Thyroid gland (tissue), 4 donors: ENCODE measurements at regions not wholly inside any gene's neighbourhood (a gene's known extent, or its start where the extent isn't known, plus 50 kb on each side); places are given as distances from the start of the nearest gene placed in this dataset.

Experiments
- DNase-seq, 2 donors: peaks; one replicate each; pipeline ENCODE4 v3.0.0-alpha.2; 2019
- H3K27ac ChIP-seq, 3 donors: fragments of 200-600 bp; sonication (generic); 1 replicate in 2 of 3; 2 replicates in 1 of 3; pipeline ENCODE4 v1.5.1; 2016 to 2019; ENCODE audit warnings: mild to moderate bottlenecking in 1 of 3, moderate library complexity in 1 of 3
- H3K27me3 ChIP-seq: fragments of 200-600 bp; sonication (generic); one replicate; pipeline ENCODE4 v1.5.1; 2019
- H3K36me3 ChIP-seq, 2 donors: fragments of 200-600 bp; sonication (generic); one replicate each; pipeline ENCODE4 v1.5.1; 2016 to 2019
- H3K4me1 ChIP-seq, 2 donors: fragments of 200-600 bp; sonication (generic); one replicate each; pipeline ENCODE4 v1.5.1; 2017 to 2019
- H3K4me3 ChIP-seq, 3 donors: fragments of 200-600 bp; sonication (generic); replicated peaks in 1 of 3; 1 replicate in 2 of 3; 2 replicates in 1 of 3; pipeline ENCODE4 v1.5.1; 2016; ENCODE audit warnings: mild to moderate bottlenecking in 1 of 3
- H3K9me3 ChIP-seq: fragments of 200-600 bp; sonication (generic); one replicate; pipeline ENCODE4 v1.5.1; 2017
- POLR2A ChIP-seq, 2 donors: fragments of 450-650 bp; IDR thresholded peaks; one replicate each; pipeline ENCODE4 v1.6.1; 2017; ENCODE audit warnings: antibody characterized with exemption in 2 of 2, mild to moderate bottlenecking in 2 of 2, moderate library complexity in 1 of 2
- WGBS, 2 donors: methylation state at CpG; one replicate each; pipeline ENCODE4 v1.1.5; 2017; 5-methylcytosine and 5-hydroxymethylcytosine counted together
- intact Hi-C: fragments of 100-400 bp; cut with DNase I; formaldehyde crosslinking; loops from one replicate; pipeline ENCODE4 v1.15.1; 2023
- TF ChIP-seq, protein P1 (sequence below), 6 experiments: fragments of 200-600 bp in 3 of 6; fragments of 450-650 bp in 3 of 6; sonication (generic) in 3 of 6; IDR thresholded peaks; one replicate each; pipeline ENCODE4 v1.5.1; 2016 to 2019; ENCODE audit warnings: antibody characterized with exemption in 6 of 6, mild to moderate bottlenecking in 2 of 6, inconsistent platforms in 1 of 6, moderate library complexity in 1 of 6

DNA sequence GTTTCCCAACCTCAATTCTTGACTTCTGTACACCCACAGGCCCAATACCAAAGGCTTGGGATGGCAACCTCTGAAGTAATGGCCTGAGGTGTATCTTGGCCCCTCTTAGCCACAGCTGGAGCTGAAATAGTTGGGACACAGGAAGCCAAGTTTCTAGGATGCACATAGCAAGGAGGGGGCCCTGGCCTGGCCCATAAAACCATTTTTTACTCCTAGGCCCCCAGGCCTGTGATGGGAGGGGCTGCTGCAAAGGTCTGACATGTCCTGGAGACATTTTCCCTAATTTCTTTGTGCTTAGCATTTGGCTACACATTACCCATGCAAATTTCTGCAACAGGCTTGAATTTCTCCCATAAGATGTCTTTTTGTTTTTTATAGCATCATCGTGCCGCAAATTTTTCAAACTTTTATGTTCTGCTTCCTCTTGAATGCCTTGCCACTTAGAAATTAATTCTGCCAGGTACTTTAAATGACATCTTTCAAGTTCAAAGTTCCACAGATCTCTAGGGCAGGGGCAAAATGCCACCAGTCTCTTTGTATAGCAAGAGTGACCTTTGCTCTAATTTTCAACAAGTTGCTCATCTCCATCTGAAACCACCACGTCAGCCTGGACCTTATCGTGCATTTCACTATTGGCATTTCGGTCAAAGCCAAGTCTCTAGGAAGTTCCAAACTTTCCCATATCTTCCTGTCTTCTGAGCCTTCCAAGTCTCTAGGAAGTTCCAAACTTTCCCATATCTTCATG, 490.8 kb downstream of the IPMK start:
- Histone ChIP-seq H3K9me3 (no peaks in the 10 kb centered on the region), H3K27ac (no peak overlapping the region), H3K27me3 (no peaks in the 10 kb centered on the region), H3K4me1 (peaks cover 8 to 15% of the 10 kb centered on the region in 2 donors), H3K4me3 (no peak overlapping the region), H3K36me3 (no peaks in the 10 kb centered on the region)
- DNase-seq: no peak
- 72 to 73% methylated on average over 5 of the region's 5 CpGs for WGBS, 2 donors
- intact Hi-C loops: no loop called here
- TF ChIP-seq POLR2A (IDR thresholded peaks at IDR 0.05): no peak
- TF ChIP-seq, protein P1, sequence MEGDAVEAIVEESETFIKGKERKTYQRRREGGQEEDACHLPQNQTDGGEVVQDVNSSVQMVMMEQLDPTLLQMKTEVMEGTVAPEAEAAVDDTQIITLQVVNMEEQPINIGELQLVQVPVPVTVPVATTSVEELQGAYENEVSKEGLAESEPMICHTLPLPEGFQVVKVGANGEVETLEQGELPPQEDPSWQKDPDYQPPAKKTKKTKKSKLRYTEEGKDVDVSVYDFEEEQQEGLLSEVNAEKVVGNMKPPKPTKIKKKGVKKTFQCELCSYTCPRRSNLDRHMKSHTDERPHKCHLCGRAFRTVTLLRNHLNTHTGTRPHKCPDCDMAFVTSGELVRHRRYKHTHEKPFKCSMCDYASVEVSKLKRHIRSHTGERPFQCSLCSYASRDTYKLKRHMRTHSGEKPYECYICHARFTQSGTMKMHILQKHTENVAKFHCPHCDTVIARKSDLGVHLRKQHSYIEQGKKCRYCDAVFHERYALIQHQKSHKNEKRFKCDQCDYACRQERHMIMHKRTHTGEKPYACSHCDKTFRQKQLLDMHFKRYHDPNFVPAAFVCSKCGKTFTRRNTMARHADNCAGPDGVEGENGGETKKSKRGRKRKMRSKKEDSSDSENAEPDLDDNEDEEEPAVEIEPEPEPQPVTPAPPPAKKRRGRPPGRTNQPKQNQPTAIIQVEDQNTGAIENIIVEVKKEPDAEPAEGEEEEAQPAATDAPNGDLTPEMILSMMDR (IDR thresholded peaks at IDR 0.05): no peak

DNA sequence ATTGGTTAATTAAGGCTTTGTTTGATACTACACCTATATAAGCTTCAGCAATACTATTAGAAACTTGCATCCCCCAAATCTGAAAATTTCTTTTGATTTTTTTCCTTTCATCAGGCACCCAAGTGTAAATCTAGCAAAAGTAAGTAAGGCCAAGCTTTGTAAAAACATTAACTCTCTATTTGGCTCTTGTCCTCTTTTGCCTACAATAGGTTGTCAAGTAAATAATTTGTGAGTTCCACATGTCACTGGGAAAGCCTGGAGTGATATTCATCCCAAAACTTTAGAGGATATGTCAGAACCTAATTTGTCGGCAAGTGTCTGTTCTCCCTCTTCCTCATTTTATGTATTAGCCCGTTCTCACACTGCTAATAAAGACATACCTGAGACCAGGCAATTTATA, 492.4 kb downstream of the IPMK start:
- Histone ChIP-seq H3K36me3 (no peaks in the 10 kb centered on the region), H3K4me3 (no peak overlapping the region), H3K9me3 (no peaks in the 10 kb centered on the region), H3K27ac (peak overlapping the region in 1 of 3 donors; percentile 32), H3K4me1 (peaks cover 8 to 15% of the 10 kb centered on the region in 2 donors), H3K27me3 (no peaks in the 10 kb centered on the region)
- 90 to 94% methylated on average over 2 of the region's 2 CpGs for WGBS, 2 donors
- no peak for TF ChIP-seq POLR2A (IDR thresholded peaks at IDR 0.05)
- TF ChIP-seq, protein P1 (IDR thresholded peaks at IDR 0.05): no peak
- no peak for DNase-seq
- intact Hi-C loops: no loop called here

DNA sequence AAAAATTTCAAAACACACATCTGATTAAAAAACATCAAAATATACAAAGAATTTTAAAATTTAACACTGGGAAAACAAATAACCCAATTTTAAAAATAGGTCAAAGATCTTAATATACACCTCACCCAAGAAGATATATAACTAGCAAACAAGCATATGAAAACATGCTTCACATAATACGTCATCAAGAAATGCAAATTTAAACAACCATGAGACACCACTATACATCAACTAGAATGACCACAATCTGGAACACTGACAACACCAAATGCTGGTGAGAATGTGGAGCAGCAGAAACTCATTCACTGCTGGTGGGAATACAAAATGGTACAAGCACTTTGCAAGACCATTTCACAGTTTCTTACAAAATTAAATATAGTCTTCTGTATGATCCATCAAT, 498.4 kb downstream of the IPMK start:
- Histone ChIP-seq H3K27me3 (no peaks in the 10 kb centered on the region), H3K36me3 (no peaks in the 10 kb centered on the region), H3K9me3 (no peaks in the 10 kb centered on the region), H3K4me1 (peaks cover 0 to 2% of the 10 kb centered on the region in 2 donors), H3K4me3 (no peak overlapping the region), H3K27ac (no peak overlapping the region)
- no peak for DNase-seq
- intact Hi-C loops: no loop called here
- WGBS, 2 donors: 94 to 98% methylated on average over 1 of the region's 1 CpG
- TF ChIP-seq, protein P1 (IDR thresholded peaks at IDR 0.05): no peak

DNA sequence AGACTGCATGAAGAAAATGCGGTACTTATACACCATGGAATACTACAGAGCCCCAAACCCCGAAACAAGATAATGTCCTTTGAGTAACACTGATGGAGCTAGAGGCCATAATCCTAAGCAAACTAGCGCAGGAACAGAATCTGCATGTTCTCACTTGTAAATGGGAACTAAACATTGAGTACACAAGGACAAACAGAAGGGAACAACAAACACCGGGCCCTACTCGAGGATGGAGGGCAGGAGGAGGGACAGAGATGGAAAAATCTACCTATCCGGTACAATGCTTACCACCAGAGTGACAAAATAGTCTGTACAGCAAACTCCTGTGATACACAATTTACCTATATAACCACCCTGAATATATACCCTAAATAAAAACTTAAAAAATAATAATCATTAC, 507.9 kb downstream of the IPMK start:
- intact Hi-C loops: no loop called here
- DNase-seq: no peak
- TF ChIP-seq POLR2A (IDR thresholded peaks at IDR 0.05): no peak
- TF ChIP-seq, protein P1 (IDR thresholded peaks at IDR 0.05): no peak
- H3K9me3 ChIP-seq: no peaks in the 10 kb centered on the region
- H3K27ac ChIP-seq: no peak overlapping the region
- WGBS, 2 donors: 90 to 93% methylated on average over 6 of the region's 6 CpGs
- H3K27me3 ChIP-seq: no peaks in the 10 kb centered on the region
- peaks cover 7 to 12% of the 10 kb centered on the region in 2 donors for H3K4me1 ChIP-seq
- no peaks in the 10 kb centered on the region for H3K36me3 ChIP-seq
- H3K4me3 ChIP-seq: no peak overlapping the region

DNA sequence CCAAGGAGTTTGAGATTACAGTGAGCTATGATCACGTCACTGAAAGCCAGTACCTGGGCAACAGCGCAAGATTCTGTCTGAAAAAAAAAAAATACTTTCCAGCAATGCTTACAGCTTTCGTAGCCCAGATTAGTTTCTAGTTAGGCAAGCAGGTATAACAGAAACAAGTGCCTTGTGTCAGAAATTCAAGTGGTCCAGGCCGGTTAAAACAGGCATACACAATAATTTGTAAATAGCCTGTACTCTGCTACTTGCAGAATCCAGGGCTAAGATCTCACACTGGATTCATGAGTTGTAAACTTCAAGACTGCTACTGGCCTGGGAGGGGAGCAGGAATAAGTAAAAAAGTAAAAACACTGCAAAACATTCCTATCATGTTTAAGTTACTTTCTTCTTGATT, 512.9 kb downstream of the IPMK start:
- peak; percentile 36 to 59 for DNase-seq
- Histone ChIP-seq H3K27me3 (no peaks in the 10 kb centered on the region), H3K4me1 (peaks cover 4 to 12% of the 10 kb centered on the region in 2 donors), H3K9me3 (no peaks in the 10 kb centered on the region), H3K4me3 (no peak overlapping the region), H3K27ac (peak overlapping the region; percentile 45 to 85 (median 51)), H3K36me3 (no peaks in the 10 kb centered on the region)
- intact Hi-C loops: no loop called here
- TF ChIP-seq, protein P1 (IDR thresholded peaks at IDR 0.05): no peak
- TF ChIP-seq POLR2A (IDR thresholded peaks at IDR 0.05): peak in 1 of 2 donors; percentile 12
- 33 to 49% methylated on average over 4 of the region's 4 CpGs for WGBS, 2 donors
